H1 (cell line): ENCODE measurements at regions not wholly inside any gene's neighbourhood (a gene's known extent, or its start where the extent isn't known, plus 50 kb on each side); places are given as distances from the start of the nearest gene placed in this dataset.

Source experiments
- CTCF ChIA-PET: fragments of 300-600 bp; sonication (Branson Sonifier 250); formaldehyde crosslinking; loops from one replicate; lab custom pipeline; 2021; ENCODE audit not compliant: partially characterized antibody; lab: Charles Lee
- POLR2A ChIA-PET: fragments of 300-600 bp; sonication (Branson Sonifier 250); formaldehyde crosslinking; loops from one replicate; lab custom pipeline; 2021; ENCODE audit warnings: inconsistent platforms; ENCODE audit not compliant: partially characterized antibody; lab: Charles Lee
- DNase-seq, 2 experiments: peaks; one replicate each; pipeline versions ENCODE4 v3.0.0 to v3.0.0-alpha.2; 2010 to 2022; ENCODE audit warnings: low spot score in 2 of 2, low read depth in 1 of 2, mixed read lengths in 1 of 2
- FAIRE-seq: peaks from 2 replicates; lab custom pipeline; 2011; peaks lifted over from hg19 to GRCh38; lab: Jason Lieb, UNC
- H2AFZ ChIP-seq: 2 replicates; pipeline ENCODE4 v1.8.1; 2012; ENCODE audit warnings: low read length, inconsistent platforms
- H2AK5ac ChIP-seq: 2 replicates; pipeline ENCODE4 v1.6.1; 2013; ENCODE audit warnings: low read depth, low read length
- H2BK120ac ChIP-seq: replicated peaks from 2 replicates; pipeline ENCODE3; 2013; ENCODE audit warnings: low read depth, low read length, inconsistent platforms
- H2BK12ac ChIP-seq: 2 replicates; pipeline ENCODE4 v1.6.1; 2013; ENCODE audit warnings: low read depth, low read length
- H2BK15ac ChIP-seq: 2 replicates; pipeline ENCODE4 v1.6.1; 2013; ENCODE audit warnings: low read length
- H2BK20ac ChIP-seq: 2 replicates; pipeline ENCODE4 v1.6.1; 2013; ENCODE audit warnings: low read length
- H2BK5ac ChIP-seq: 2 replicates; pipeline ENCODE4 v1.6.1; 2013; ENCODE audit warnings: low read depth, low read length
- H3K14ac ChIP-seq: 2 replicates; pipeline ENCODE4 v1.6.1; 2013; ENCODE audit warnings: inconsistent platforms; ENCODE audit not compliant: insufficient read length
- H3K18ac ChIP-seq: 2 replicates; pipeline ENCODE4 v1.6.1; 2013; ENCODE audit warnings: low read length; ENCODE audit errors: extremely low read depth
- H3K23ac ChIP-seq: 2 replicates; pipeline ENCODE4 v1.6.1; 2013; ENCODE audit warnings: inconsistent platforms; ENCODE audit not compliant: insufficient read length
- H3K23me2 ChIP-seq: 2 replicates; pipeline ENCODE4 v1.6.1; 2013; ENCODE audit warnings: low read depth, low read length
- H3K27ac ChIP-seq: 2 replicates; pipeline ENCODE4 v1.6.1; 2011; ENCODE audit warnings: low read depth, low read length, inconsistent platforms
- H3K27me3 ChIP-seq, 4 experiments: replicated peaks in 1 of 4; 1 replicate in 1 of 4; 2 replicates in 3 of 4; pipeline versions ENCODE4 v1.6.1 to v1.8.1; 2011 to 2013; ENCODE audit warnings: low read length in 3 of 4, mild to moderate bottlenecking in 3 of 4, inconsistent platforms in 2 of 4, mixed read lengths in 2 of 4, moderate library complexity in 1 of 4; ENCODE audit not compliant: control insufficient read depth in 3 of 4, insufficient read depth in 3 of 4; ENCODE audit errors: extremely low read depth in 1 of 4
- H3K36me3 ChIP-seq, 4 experiments: 2 replicates each; pipeline versions ENCODE4 v1.6.1 to v1.8.1; 2011 to 2013; ENCODE audit warnings: mild to moderate bottlenecking in 4 of 4, low read length in 3 of 4, moderate library complexity in 2 of 4, control low read depth in 1 of 4, inconsistent platforms in 1 of 4; ENCODE audit not compliant: insufficient read depth in 4 of 4, control insufficient read depth in 2 of 4
- H3K4ac ChIP-seq: replicated peaks from 2 replicates; pipeline ENCODE3; 2013; ENCODE audit warnings: low read length, low read depth, mixed read lengths, inconsistent platforms; ENCODE audit not compliant: insufficient read length
- H3K4me1 ChIP-seq, 4 experiments: replicated peaks in 1 of 4; 1 replicate in 1 of 4; 2 replicates in 3 of 4; pipeline versions ENCODE4 v1.6.1 to v1.8.1; 2011 to 2013; ENCODE audit warnings: low read length in 3 of 4, inconsistent platforms in 2 of 4, mixed read lengths in 1 of 4; ENCODE audit not compliant: insufficient read depth in 4 of 4, control insufficient read depth in 3 of 4
- H3K4me2 ChIP-seq, 2 experiments: 2 replicates each; pipeline versions ENCODE4 v1.6.1 to v1.8.1; 2011 to 2013; ENCODE audit warnings: low read depth in 2 of 2, low read length in 2 of 2, control low read depth in 1 of 2, inconsistent platforms in 1 of 2, mild to moderate bottlenecking in 1 of 2; ENCODE audit not compliant: insufficient read depth in 1 of 2
- H3K4me3 ChIP-seq, 4 experiments: fragments of 200-600, 300-600 bp in 1 of 4; sonication (generic), shearing (Covaris generic), sonication (Bioruptor Twin) in 1 of 4; 2 replicates each; pipeline versions ENCODE4 v1.5.1 to v1.8.1; 2011 to 2016; ENCODE audit warnings: low read length in 4 of 4, low read depth in 3 of 4, control low read depth in 2 of 4, inconsistent platforms in 2 of 4, mild to moderate bottlenecking in 2 of 4, mixed read lengths in 1 of 4, moderate library complexity in 1 of 4; ENCODE audit not compliant: insufficient read depth in 2 of 4; ENCODE audit errors: extremely low read depth in 1 of 4
- H3K56ac ChIP-seq: replicated peaks from 2 replicates; pipeline ENCODE3; 2013; ENCODE audit warnings: low read depth, mild to moderate bottlenecking, mixed read lengths, low read length, inconsistent platforms; ENCODE audit not compliant: insufficient read length
- H3K79me1 ChIP-seq: 2 replicates; pipeline ENCODE4 v1.6.1; 2013; ENCODE audit warnings: low read depth, low read length, control low read depth
- H3K79me2 ChIP-seq, 2 experiments: 2 replicates each; pipeline versions ENCODE4 v1.6.1 to v1.8.1; 2012 to 2013; ENCODE audit warnings: low read length in 2 of 2, mild to moderate bottlenecking in 2 of 2, inconsistent platforms in 1 of 2; ENCODE audit not compliant: insufficient read depth in 2 of 2, control insufficient read depth in 1 of 2
- H3K9ac ChIP-seq, 4 experiments: replicated peaks in 1 of 4; 1 replicate in 1 of 4; 2 replicates in 3 of 4; pipeline versions ENCODE4 v1.6.1 to v1.8.1; 2011 to 2013; ENCODE audit warnings: low read depth in 3 of 4, low read length in 3 of 4, control low read depth in 2 of 4, mild to moderate bottlenecking in 2 of 4, moderate library complexity in 2 of 4, inconsistent platforms in 1 of 4; ENCODE audit errors: extremely low read depth in 1 of 4
- H3K9me3 ChIP-seq, 2 experiments: 2 replicates each; pipeline versions ENCODE4 v1.6.1 to v1.8.1; 2012 to 2013; ENCODE audit warnings: mild to moderate bottlenecking in 2 of 2, moderate library complexity in 2 of 2, control low read depth in 1 of 2, inconsistent platforms in 1 of 2, low read depth in 1 of 2, low read length in 1 of 2, mixed read lengths in 1 of 2; ENCODE audit not compliant: insufficient read depth in 2 of 2
- H4K20me1 ChIP-seq, 2 experiments: replicated peaks in 1 of 2; 2 replicates each; pipeline versions ENCODE3 to v1.8.1; 2011 to 2013; ENCODE audit warnings: inconsistent platforms in 2 of 2, low read length in 2 of 2, mild to moderate bottlenecking in 1 of 2; ENCODE audit not compliant: insufficient read depth in 2 of 2, control insufficient read depth in 1 of 2
- H4K5ac ChIP-seq: 2 replicates; pipeline ENCODE4 v1.6.1; 2013; ENCODE audit warnings: low read length, low read depth, mixed read lengths, inconsistent platforms; ENCODE audit not compliant: insufficient read length
- H4K8ac ChIP-seq: 2 replicates; pipeline ENCODE4 v1.8.0; 2013; ENCODE audit warnings: mild to moderate bottlenecking, moderate library complexity, low read length, inconsistent platforms; ENCODE audit not compliant: insufficient read depth; ENCODE audit errors: extremely low read depth
- H4K91ac ChIP-seq: replicated peaks from 2 replicates; pipeline ENCODE3; 2013; ENCODE audit warnings: low read length, mixed read lengths, inconsistent platforms; ENCODE audit not compliant: insufficient read length
- ATF2 ChIP-seq: IDR thresholded peaks from 2 replicates; pipeline ENCODE4 v1.6.1; 2012; ENCODE audit warnings: low read length, inconsistent platforms
- EGR1 ChIP-seq: IDR thresholded peaks from 2 replicates; pipeline ENCODE4 v1.6.1; 2011; ENCODE audit warnings: low read depth, low read length, borderline replicate concordance
- GABPA ChIP-seq: IDR thresholded peaks from 2 replicates; pipeline ENCODE4 v1.6.1; 2011; ENCODE audit warnings: mild to moderate bottlenecking, low read length, moderate library complexity, borderline replicate concordance; ENCODE audit not compliant: insufficient read depth
- GTF2F1 ChIP-seq: IDR thresholded peaks from 2 replicates; pipeline ENCODE4 v1.6.1; 2012; ENCODE audit warnings: low read depth, low read length, improper control_type of control experiment, borderline replicate concordance
- HDAC2 ChIP-seq, 2 experiments: fragments of 300-600 bp in 1 of 2; sonication (generic) in 1 of 2; IDR thresholded peaks; 2 replicates each; pipeline ENCODE4 v1.6.1; 2011 to 2012; ENCODE audit warnings: low read depth in 2 of 2, low read length in 2 of 2, mild to moderate bottlenecking in 2 of 2, moderate library complexity in 2 of 2, borderline replicate concordance in 1 of 2, inconsistent platforms in 1 of 2
- HDAC6 ChIP-seq: IDR thresholded peaks from one replicate; pipeline ENCODE4 v1.7.1; 2012; ENCODE audit warnings: low read depth, mild to moderate bottlenecking, inconsistent platforms, low read length, moderate library complexity
- KDM5A ChIP-seq: fragments of 200-600 bp; IDR thresholded peaks from 2 replicates; pipeline ENCODE4 v1.7.1; 2012; ENCODE audit warnings: mild to moderate bottlenecking, low read length, inconsistent platforms, mixed read lengths
- RBBP5 ChIP-seq: IDR thresholded peaks from 2 replicates; pipeline ENCODE4 v1.7.1; 2012; ENCODE audit warnings: low read depth, mild to moderate bottlenecking, inconsistent platforms, low read length, moderate library complexity, borderline replicate concordance
- SIRT6 ChIP-seq: IDR thresholded peaks from one replicate; pipeline ENCODE4 v1.7.1; 2012; ENCODE audit warnings: low read length, inconsistent platforms
- SP4 ChIP-seq: IDR thresholded peaks from 2 replicates; pipeline ENCODE4 v1.6.1; 2012; ENCODE audit warnings: low read length, inconsistent platforms
- SRF ChIP-seq: IDR thresholded peaks from 2 replicates; pipeline ENCODE4 v1.6.1; 2011; ENCODE audit warnings: mild to moderate bottlenecking, low read depth, low read length, moderate library complexity
- TBP ChIP-seq: IDR thresholded peaks from 2 replicates; pipeline ENCODE4 v1.6.1; 2011; ENCODE audit warnings: low read depth, low read length, improper control_type of control experiment
- TCF12 ChIP-seq: IDR thresholded peaks from 2 replicates; pipeline ENCODE4 v1.6.1; 2011; ENCODE audit warnings: low read depth, mild to moderate bottlenecking, low read length
- USF2 ChIP-seq: IDR thresholded peaks from 2 replicates; pipeline ENCODE4 v1.6.1; 2011; ENCODE audit warnings: low read length, improper control_type of control experiment

GRCh38 chr2:66634784-66635183 lies 199.9 kb downstream of the MEIS1 start:
- POLR2A ChIA-PET = no interaction called here
- Histone ChIP-seq H2AK5ac (no peak overlapping the region), H3K4ac (no peak overlapping the region)
- no peak for TF ChIP-seq HDAC2 (IDR thresholded peaks at IDR 0.05; ENCODE audit: borderline replicate concordance in 1 of 2, low read depth in 2 of 2, low read length in 2 of 2)
- TF ChIP-seq EGR1 = no peak
- no peak for TF ChIP-seq GABPA
- TF ChIP-seq USF2 = no peak
- no peak for TF ChIP-seq TCF12
- TF ChIP-seq TBP = no peak
- TF ChIP-seq SIRT6 = no peak
- TF ChIP-seq GTF2F1 = no peak
- TF ChIP-seq ATF2 = no peak
- no peak for TF ChIP-seq SRF
- no peak for TF ChIP-seq SP4
- TF ChIP-seq HDAC6 = no peak
- TF ChIP-seq KDM5A = no peak
- TF ChIP-seq RBBP5 = no peak

More at GRCh38 chr2:66634784-66635183, 199.9 kb downstream of the MEIS1 start:
- Histone ChIP-seq H3K4me3 (no peak overlapping the region), H4K91ac (no peak overlapping the region), H3K23me2 (no peaks in the 10 kb centered on the region), H4K8ac (no peak overlapping the region), H3K9ac (no peak overlapping the region), H3K56ac (no peak overlapping the region), H2AFZ (no peak overlapping the region), H2BK5ac (no peak overlapping the region), H3K4me2 (no peak overlapping the region), H3K36me3 (no peaks in the 10 kb centered on the region; a peak in 1 of 8 replicates), H3K4me1 (no peaks in the 10 kb centered on the region), H3K27ac (no peak overlapping the region), H3K27me3 (peaks cover 0 to 1% (median 0%) of the 10 kb centered on the region in 4 experiments; a peak in 1 of 7 replicates), H3K79me2 (no peaks in the 10 kb centered on the region), H3K9me3 (peaks cover 14 to 16% of the 10 kb centered on the region in 2 experiments), H2BK120ac (no peak overlapping the region), H2BK12ac (no peak overlapping the region), H2BK20ac (no peak overlapping the region), H2BK15ac (no peak overlapping the region), H4K20me1 (no peaks in the 10 kb centered on the region), H3K23ac (no peak overlapping the region), H3K18ac (no peak overlapping the region), H3K14ac (no peak overlapping the region), H4K5ac (no peak overlapping the region), H3K79me1 (no peaks in the 10 kb centered on the region)
- CTCF ChIA-PET = no interaction called here
- DNase-seq = no peak
- no peak for FAIRE-seq
